ENCODE measurements at regions not wholly inside any gene's neighbourhood (a gene's known extent, or its start where the extent isn't known, plus 50 kb on each side); places are given as distances from the start of the nearest gene placed in this dataset.

GRCh38 chr9:126234681-126235335 lies 91.8 kb upstream of the MVB12B start:
- DNase-seq = peak in 1 of 2 donors; percentile 44
- Histone ChIP-seq H3K36me3 (no peaks in the 10 kb centered on the region), H3K27me3 (peaks cover 0 to 16% of the 10 kb centered on the region in 2 donors), H3K4me3 (no peak overlapping the region), H3K4me1 (no peaks in the 10 kb centered on the region), H3K27ac (no peak overlapping the region), H3K9me3 (no peaks in the 10 kb centered on the region)
- no peak for TF ChIP-seq CTCF (IDR thresholded peaks at IDR 0.05)
- intact Hi-C loops (cut with DNase I; ENCODE audit: low total_unique reads) = loop anchor here (5.0 kb wide), 1 partner anchor 828 kb away; no protein-coding TSS in a partner anchor

GRCh38 chr9:126235336-126236243 lies 91.0 kb upstream of the MVB12B start:
- H3K36me3 ChIP-seq = no peaks in the 10 kb centered on the region
- intact Hi-C loops (cut with DNase I; ENCODE audit: low total_unique reads) = no loop called here
- H3K4me1 ChIP-seq = no peaks in the 10 kb centered on the region
- no peak for TF ChIP-seq CTCF (IDR thresholded peaks at IDR 0.05)
- no peak overlapping the region for H3K27ac ChIP-seq
- H3K4me3 ChIP-seq = no peak overlapping the region
- peaks cover 0 to 14% of the 10 kb centered on the region in 2 donors for H3K27me3 ChIP-seq
- H3K9me3 ChIP-seq = no peaks in the 10 kb centered on the region
- peak in 1 of 2 donors; percentile 43 for DNase-seq

GRCh38 chr9:126236273-126236672 lies 90.4 kb upstream of the MVB12B start:
- Histone ChIP-seq H3K27me3 (peaks cover 0 to 14% of the 10 kb centered on the region in 2 donors), H3K4me3 (no peak overlapping the region), H3K27ac (no peak overlapping the region), H3K36me3 (no peaks in the 10 kb centered on the region), H3K4me1 (no peaks in the 10 kb centered on the region), H3K9me3 (no peaks in the 10 kb centered on the region)
- no peak for TF ChIP-seq CTCF (IDR thresholded peaks at IDR 0.05)
- DNase-seq = peak in 1 of 2 donors; percentile 45
- intact Hi-C loops (cut with DNase I; ENCODE audit: low total_unique reads) = no loop called here

GRCh38 chr9:126238415-126238814 lies 88.2 kb upstream of the MVB12B start:
- intact Hi-C loops (cut with DNase I; ENCODE audit: low total_unique reads) = no loop called here
- no peak for DNase-seq
- peaks cover 0 to 7% (median 3%) of the 10 kb centered on the region in 3 donors for H3K9me3 ChIP-seq

GRCh38 chr9:126239515-126239914 lies 87.1 kb upstream of the MVB12B start:
- no peak overlapping the region for H3K27ac ChIP-seq
- intact Hi-C loops (cut with DNase I; ENCODE audit: low total_unique reads) = no loop called here
- peaks cover 0 to 10% (median 9%) of the 10 kb centered on the region in 3 donors for H3K9me3 ChIP-seq
- H3K36me3 ChIP-seq = no peaks in the 10 kb centered on the region
- H3K4me3 ChIP-seq = no peak overlapping the region
- H3K27me3 ChIP-seq = peaks cover 0 to 9% of the 10 kb centered on the region in 2 donors
- TF ChIP-seq CTCF (IDR thresholded peaks at IDR 0.05) = no peak
- no peaks in the 10 kb centered on the region for H3K4me1 ChIP-seq
- DNase-seq = no peak

More at GRCh38 chr9:126238415-126238814, 88.2 kb upstream of the MVB12B start:
- no peaks in the 10 kb centered on the region for H3K4me1 ChIP-seq
- no peaks in the 10 kb centered on the region for H3K36me3 ChIP-seq
- no peak overlapping the region for H3K27ac ChIP-seq
- no peak overlapping the region for H3K4me3 ChIP-seq
- peaks cover 0 to 14% of the 10 kb centered on the region in 2 donors for H3K27me3 ChIP-seq
- no peak for TF ChIP-seq CTCF (IDR thresholded peaks at IDR 0.05)

Measured in tibial artery (tissue), 4 donors.